ENCODE measurements at regions not wholly inside any gene's neighbourhood (a gene's known extent, or its start where the extent isn't known, plus 50 kb on each side); places are given as distances from the start of the nearest gene placed in this dataset.

GRCh38 chr16:61179561-61179960 is 856.7 kb downstream of the CDH8 start:
- intact Hi-C loops (cut with DNase I) = no loop called here

GRCh38 chr16:61165797-61166196 is 870.4 kb downstream of the CDH8 start:
- WGBS, 2 donors = 58 to 63% methylated on average over 3 of the region's 3 CpGs
- DNase-seq (no peak), ATAC-seq (no peak)
- H3K27me3 ChIP-seq = no peaks in the 10 kb centered on the region
- intact Hi-C loops (cut with DNase I) = no loop called here
- TF ChIP-seq CTCF (IDR thresholded peaks at IDR 0.05) = no peak
- no peak for TF ChIP-seq POLR2A (IDR thresholded peaks at IDR 0.05)
- H3K4me1 ChIP-seq = no peaks in the 10 kb centered on the region
- no peaks in the 10 kb centered on the region for H3K9me3 ChIP-seq
- no peak overlapping the region for H3K27ac ChIP-seq
- no peak overlapping the region for H3K4me3 ChIP-seq
- no peaks in the 10 kb centered on the region for H3K36me3 ChIP-seq (replicated peaks in 1 of 2; ENCODE audit: insufficient read depth in 1 of 2, low read depth in 2 of 2)

More at GRCh38 chr16:61179561-61179960, 856.7 kb downstream of the CDH8 start:
- 62 to 68% methylated on average over 2 of the region's 2 CpGs for WGBS, 2 donors
- Histone ChIP-seq H3K4me3 (no peak overlapping the region), H3K27me3 (no peaks in the 10 kb centered on the region), H3K4me1 (no peaks in the 10 kb centered on the region), H3K9me3 (no peaks in the 10 kb centered on the region), H3K36me3 (replicated peaks in 1 of 2; ENCODE audit: insufficient read depth in 1 of 2, low read depth in 2 of 2) (no peaks in the 10 kb centered on the region), H3K27ac (no peak overlapping the region)
- ATAC-seq (no peak), DNase-seq (no peak)
- no peak for TF ChIP-seq CTCF (IDR thresholded peaks at IDR 0.05)
- TF ChIP-seq POLR2A (IDR thresholded peaks at IDR 0.05) = no peak

- DNase-seq (no peak), ATAC-seq (no peak)
- intact Hi-C loops (cut with DNase I) = no loop called here
- no peak overlapping the region for H3K4me3 ChIP-seq
- no peak overlapping the region for H3K27ac ChIP-seq
- no peaks in the 10 kb centered on the region for H3K36me3 ChIP-seq (replicated peaks in 1 of 2; ENCODE audit: insufficient read depth in 1 of 2, low read depth in 2 of 2)
- H3K4me1 ChIP-seq = no peaks in the 10 kb centered on the region
- H3K27me3 ChIP-seq = no peaks in the 10 kb centered on the region
- TF ChIP-seq CTCF (IDR thresholded peaks at IDR 0.05) = no peak
- TF ChIP-seq POLR2A (IDR thresholded peaks at IDR 0.05) = no peak
- 45 to 55% methylated on average over 4 of the region's 4 CpGs for WGBS, 2 donors
- H3K9me3 ChIP-seq = no peaks in the 10 kb centered on the region
Observed at GRCh38 chr16:61150351-61150750, 885.9 kb downstream of the CDH8 start.

DNA sequence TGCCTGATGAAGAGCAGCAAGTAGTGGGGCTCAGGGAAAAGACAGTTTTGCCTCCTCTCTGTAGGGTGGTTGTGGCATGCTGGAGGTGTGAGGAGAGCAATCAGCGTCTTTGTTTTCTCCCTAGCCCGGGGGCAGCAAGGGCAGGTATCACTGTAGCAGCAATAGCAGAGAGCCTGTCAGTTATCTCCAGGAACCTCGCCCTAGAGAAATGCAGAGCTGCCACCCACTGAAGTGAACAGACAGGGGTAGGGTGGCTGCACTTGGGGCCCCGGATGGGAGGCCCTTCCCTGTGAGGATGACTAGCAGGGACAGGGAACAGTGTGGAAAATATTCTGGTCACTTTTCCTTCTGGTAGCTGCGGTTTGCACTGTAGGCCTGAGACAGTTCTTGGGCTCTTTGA is 886.5 kb downstream of the CDH8 start:
- Histone ChIP-seq H3K4me3 (no peak overlapping the region), H3K9me3 (no peaks in the 10 kb centered on the region), H3K27ac (no peak overlapping the region), H3K36me3 (replicated peaks in 1 of 2; ENCODE audit: insufficient read depth in 1 of 2, low read depth in 2 of 2) (no peaks in the 10 kb centered on the region), H3K4me1 (no peaks in the 10 kb centered on the region), H3K27me3 (no peaks in the 10 kb centered on the region)
- DNase-seq = no peak
- TF ChIP-seq POLR2A (IDR thresholded peaks at IDR 0.05) (no peak), CTCF (IDR thresholded peaks at IDR 0.05) (no peak)
- WGBS, 2 donors = 41 to 70% methylated on average over 5 of the region's 5 CpGs
- ATAC-seq = no peak
- intact Hi-C loops (cut with DNase I) = no loop called here

DNA sequence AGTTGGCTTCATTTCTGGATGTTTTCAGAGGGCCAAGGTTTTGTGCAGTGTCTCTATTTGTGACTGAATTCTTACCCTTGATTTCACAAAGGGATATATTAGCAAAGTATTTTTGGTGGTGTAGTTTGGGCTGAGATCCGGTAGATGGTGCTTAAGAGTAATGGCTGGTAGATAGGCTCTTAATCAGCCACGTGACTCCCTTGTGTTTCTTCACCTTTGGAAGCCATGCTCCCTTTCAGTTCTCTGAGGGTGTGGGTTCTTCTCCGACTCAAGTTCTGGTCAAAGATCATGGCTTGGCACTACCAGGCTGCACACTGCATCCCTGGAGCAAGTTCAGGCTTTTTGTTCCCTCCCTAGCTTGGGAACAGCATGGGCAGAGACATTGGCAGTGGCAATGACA is 887.3 kb downstream of the CDH8 start:
- Histone ChIP-seq H3K4me3 (no peak overlapping the region), H3K9me3 (no peaks in the 10 kb centered on the region), H3K36me3 (replicated peaks in 1 of 2; ENCODE audit: insufficient read depth in 1 of 2, low read depth in 2 of 2) (no peaks in the 10 kb centered on the region), H3K27me3 (no peaks in the 10 kb centered on the region), H3K4me1 (no peaks in the 10 kb centered on the region), H3K27ac (no peak overlapping the region)
- ATAC-seq = no peak
- no peak for DNase-seq
- 46 to 48% methylated on average over 3 of the region's 3 CpGs for WGBS, 2 donors
- intact Hi-C loops (cut with DNase I) = no loop called here
- no peak for TF ChIP-seq POLR2A (IDR thresholded peaks at IDR 0.05)
- TF ChIP-seq CTCF (IDR thresholded peaks at IDR 0.05) = no peak
